ENCODE measurements at regions not wholly inside any gene's neighbourhood (a gene's known extent, or its start where the extent isn't known, plus 50 kb on each side); places are given as distances from the start of the nearest gene placed in this dataset.

GRCh38 chr12:110998971-110999370 is 78.6 kb upstream of the MYL2 start:
- CTCF ChIA-PET: interaction anchor here (0.5 to 0.7 kb wide), 2 partner anchors 24 to 36 kb away, joined by 3 read pairs; no protein-coding TSS in a partner anchor

More at GRCh38 chr12:110998971-110999370, 78.6 kb upstream of the MYL2 start:
- no peaks in the 10 kb centered on the region for H3K36me3 ChIP-seq (ENCODE audit: control insufficient read depth in 2 of 2, insufficient read depth in 1 of 2, low read length in 2 of 2)
- TF ChIP-seq ZSCAN18 (tag by site-specific recombination; IDR thresholded peaks at IDR 0.05) (no peak), ZNF18 (tag by site-specific recombination; IDR thresholded peaks at IDR 0.05) (no peak), HOXD13 (CRISPR knock-in tag; IDR thresholded peaks at IDR 0.05; ENCODE audit: borderline replicate concordance) (no peak), KLF10 (tag by site-specific recombination; IDR thresholded peaks at IDR 0.05) (no peak), MZF1 (tag by site-specific recombination; IDR thresholded peaks at IDR 0.05; ENCODE audit: borderline replicate concordance) (no peak), ZBTB6 (tag by site-specific recombination; IDR thresholded peaks at IDR 0.05) (no peak), ZNF529 (tag by site-specific recombination; IDR thresholded peaks at IDR 0.05; ENCODE audit: insufficient replicate concordance) (no peak), ZNF518A (tag by site-specific recombination; conservative IDR thresholded peaks at IDR 0.05; ENCODE audit: low read depth) (no peak), ZNF645 (tag by site-specific recombination; IDR thresholded peaks at IDR 0.05) (no peak), ZNF488 (tag by site-specific recombination; IDR thresholded peaks at IDR 0.05) (no peak), ZNF510 (tag by site-specific recombination; IDR thresholded peaks at IDR 0.05; ENCODE audit: insufficient replicate concordance) (no peak), ZNF138 (tag by site-specific recombination; IDR thresholded peaks at IDR 0.05; ENCODE audit: borderline replicate concordance) (no peak), YY2 (tag by site-specific recombination; IDR thresholded peaks at IDR 0.05) (no peak), ZNF704 (tag by site-specific recombination; IDR thresholded peaks at IDR 0.05) (no peak), ZNF629 (tag by site-specific recombination; IDR thresholded peaks at IDR 0.05) (no peak), ZNF544 (tag by site-specific recombination; IDR thresholded peaks at IDR 0.05) (no peak)
- POLR2A ChIA-PET: no interaction called here
- no peak overlapping the region for H3K27ac ChIP-seq (ENCODE audit: extremely low read depth, low read depth, low read length)
- no peak overlapping the region for H3K4me3 ChIP-seq (ENCODE audit: low read depth, low read length)
- H3K9me3 ChIP-seq (ENCODE audit: control insufficient read depth, insufficient read depth, low read depth, low read length): no peaks in the 10 kb centered on the region; the same call in 1 of the 2 replicates
- no peaks in the 10 kb centered on the region for H3K4me1 ChIP-seq (ENCODE audit: control insufficient read depth, insufficient read depth, low read length)

Measured in HEK293 (cell line).